AG09309 (cell line): ENCODE measurements at regions not wholly inside any gene's neighbourhood (a gene's known extent, or its start where the extent isn't known, plus 50 kb on each side); places are given as distances from the start of the nearest gene placed in this dataset.

ENCODE experiments used
- DNase-seq: peaks from one replicate; pipeline ENCODE4 v3.0.0-alpha.2; 2010; ENCODE audit warnings: low read depth
- H3K4me3 ChIP-seq: 2 replicates; pipeline ENCODE4 v1.5.1; 2011; ENCODE audit warnings: mild to moderate bottlenecking, low read depth, low read length, moderate library complexity; ENCODE audit not compliant: control insufficient read depth
- TF ChIP-seq, protein P1 (sequence below): IDR thresholded peaks from 2 replicates; pipeline ENCODE4 v1.5.1; 2011; ENCODE audit warnings: mild to moderate bottlenecking, low read depth, low read length, inconsistent platforms; ENCODE audit not compliant: insufficient read depth, control insufficient read depth; ENCODE audit errors: missing control alignments

DNA sequence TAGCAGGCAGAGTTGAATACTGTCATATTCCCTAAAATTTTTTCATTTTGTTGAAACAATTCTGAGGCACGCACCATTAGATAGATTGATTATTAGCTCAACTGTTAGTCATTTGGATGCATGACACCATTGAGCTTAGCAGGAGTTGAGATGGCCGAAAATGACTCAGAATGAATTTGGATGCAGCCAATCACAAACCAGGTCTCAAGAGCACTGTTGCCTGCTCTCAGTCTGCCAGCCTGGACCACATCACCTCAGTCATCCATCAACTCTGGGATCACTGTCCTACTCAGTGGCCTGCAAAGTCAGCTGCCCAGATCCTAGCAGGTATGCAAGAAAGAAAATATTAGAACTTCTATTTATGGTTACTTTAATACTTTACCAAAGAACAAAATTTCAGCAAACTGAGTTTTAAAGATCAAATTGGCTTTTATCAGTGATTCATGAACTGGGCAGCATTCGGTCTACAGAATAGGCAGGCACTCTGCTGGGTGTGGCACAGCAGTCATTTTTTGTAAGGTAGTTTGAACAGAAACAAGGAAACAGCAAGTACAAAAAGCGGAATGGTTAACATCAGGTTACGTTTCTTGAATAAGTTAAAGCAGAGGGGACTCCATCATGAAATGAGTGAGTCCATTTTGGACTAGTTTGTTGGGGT, 152.7 kb upstream of the ARHGAP28 start:
- DNase-seq: no peak
- TF ChIP-seq, protein P1, sequence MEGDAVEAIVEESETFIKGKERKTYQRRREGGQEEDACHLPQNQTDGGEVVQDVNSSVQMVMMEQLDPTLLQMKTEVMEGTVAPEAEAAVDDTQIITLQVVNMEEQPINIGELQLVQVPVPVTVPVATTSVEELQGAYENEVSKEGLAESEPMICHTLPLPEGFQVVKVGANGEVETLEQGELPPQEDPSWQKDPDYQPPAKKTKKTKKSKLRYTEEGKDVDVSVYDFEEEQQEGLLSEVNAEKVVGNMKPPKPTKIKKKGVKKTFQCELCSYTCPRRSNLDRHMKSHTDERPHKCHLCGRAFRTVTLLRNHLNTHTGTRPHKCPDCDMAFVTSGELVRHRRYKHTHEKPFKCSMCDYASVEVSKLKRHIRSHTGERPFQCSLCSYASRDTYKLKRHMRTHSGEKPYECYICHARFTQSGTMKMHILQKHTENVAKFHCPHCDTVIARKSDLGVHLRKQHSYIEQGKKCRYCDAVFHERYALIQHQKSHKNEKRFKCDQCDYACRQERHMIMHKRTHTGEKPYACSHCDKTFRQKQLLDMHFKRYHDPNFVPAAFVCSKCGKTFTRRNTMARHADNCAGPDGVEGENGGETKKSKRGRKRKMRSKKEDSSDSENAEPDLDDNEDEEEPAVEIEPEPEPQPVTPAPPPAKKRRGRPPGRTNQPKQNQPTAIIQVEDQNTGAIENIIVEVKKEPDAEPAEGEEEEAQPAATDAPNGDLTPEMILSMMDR: no peak
- no peak overlapping the region for H3K4me3 ChIP-seq

DNA sequence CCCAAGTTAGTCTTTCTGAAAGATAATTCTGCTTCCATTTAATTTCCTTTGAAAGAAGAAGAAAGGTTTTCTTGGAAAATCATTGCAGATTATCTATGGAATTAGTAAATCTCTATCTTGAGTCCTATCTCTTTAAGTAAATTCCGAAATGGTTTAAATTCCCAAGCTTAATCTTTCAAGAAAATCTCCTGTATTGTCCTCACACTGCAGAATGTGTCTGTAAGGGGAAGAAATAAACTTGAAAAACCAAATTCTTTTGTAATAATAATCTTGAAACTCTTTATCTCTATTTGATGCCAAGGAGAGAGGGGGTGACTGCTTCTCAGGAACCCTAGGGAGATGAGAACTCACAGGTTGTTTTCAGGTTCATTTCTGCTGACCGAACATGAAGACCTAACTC, 150.8 kb upstream of the ARHGAP28 start:
- H3K4me3 ChIP-seq: no peak overlapping the region
- TF ChIP-seq, protein P1: no peak
- DNase-seq: no peak

DNA sequence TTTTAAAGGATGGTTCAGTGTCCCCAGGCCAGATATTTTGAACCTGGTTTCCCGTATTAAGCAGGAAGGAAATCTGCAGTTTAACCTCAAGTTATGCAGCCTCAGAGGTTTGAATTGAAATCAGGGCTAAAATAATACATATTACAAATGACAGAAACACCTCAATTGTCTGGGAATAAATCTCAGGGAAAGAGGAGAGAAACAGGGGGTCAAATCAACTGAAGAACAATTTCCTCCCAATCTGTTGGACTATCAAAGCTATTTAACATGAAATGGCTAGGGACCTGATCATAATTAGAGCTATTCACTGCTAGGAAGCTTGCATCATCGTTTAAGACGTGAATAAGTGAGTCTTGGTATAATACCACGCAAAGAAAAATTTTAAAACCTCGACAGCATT, 150.0 kb upstream of the ARHGAP28 start:
- TF ChIP-seq, protein P1: no peak
- H3K4me3 ChIP-seq: no peak overlapping the region
- no peak for DNase-seq

DNA sequence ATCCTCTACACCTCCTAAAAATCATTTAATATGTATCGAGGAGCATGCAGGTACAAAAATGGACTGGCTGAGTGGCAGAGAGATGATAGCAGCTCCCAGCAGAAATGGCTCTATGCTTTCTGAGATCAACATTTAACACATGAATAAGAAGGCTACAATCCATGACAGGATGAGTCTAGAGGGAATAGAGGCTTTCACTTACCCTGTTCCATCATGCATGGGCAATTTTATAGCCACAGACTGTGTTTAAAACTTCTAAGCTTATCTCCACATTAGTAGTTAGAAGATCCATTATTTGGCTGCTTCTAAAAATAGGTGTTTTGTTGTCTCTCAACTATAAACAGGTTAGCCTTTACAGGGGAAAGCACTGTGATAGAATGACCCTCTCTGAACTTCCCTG, 149.1 kb upstream of the ARHGAP28 start:
- TF ChIP-seq, protein P1: no peak
- H3K4me3 ChIP-seq: no peak overlapping the region
- no peak for DNase-seq

DNA sequence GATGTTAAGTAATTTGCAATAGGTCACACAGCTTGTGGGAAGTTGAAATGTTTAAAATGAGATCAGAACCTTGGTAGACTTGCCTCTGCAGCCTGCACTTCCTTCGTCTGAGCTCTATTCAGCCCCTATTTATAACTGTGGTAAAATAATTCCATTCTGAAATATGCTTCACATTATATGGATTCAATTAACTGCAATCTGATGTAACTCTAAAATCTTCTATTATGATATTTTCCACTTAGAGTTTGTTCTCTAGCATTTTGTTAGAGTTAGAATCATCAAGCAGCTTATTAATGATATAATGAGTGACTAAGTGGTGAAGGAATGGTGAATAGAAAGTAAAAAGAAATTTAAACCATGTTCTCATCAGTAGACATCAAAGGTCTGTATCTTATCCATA, 139.6 kb upstream of the ARHGAP28 start:
- TF ChIP-seq, protein P1: no peak
- no peak for DNase-seq
- H3K4me3 ChIP-seq: no peak overlapping the region

DNA sequence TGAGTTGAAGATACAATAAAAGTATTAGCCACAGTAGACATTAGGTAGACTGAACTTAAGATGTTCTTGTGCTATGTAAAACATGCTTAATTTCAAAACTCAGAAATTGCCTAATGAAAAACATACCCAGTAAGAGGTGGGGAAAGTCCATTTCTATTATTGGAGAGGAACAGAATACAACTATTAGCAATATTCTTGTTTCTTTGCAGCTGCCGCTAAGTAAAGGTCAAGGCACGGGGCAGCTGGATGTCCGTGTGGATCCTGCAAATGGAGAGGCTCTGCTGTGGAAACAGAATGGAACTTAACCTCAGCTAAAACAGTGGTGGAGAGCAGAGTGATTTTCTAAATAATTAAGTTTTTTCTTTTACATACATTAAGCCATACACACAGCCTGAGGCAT, 139.2 kb upstream of the ARHGAP28 start:
- TF ChIP-seq, protein P1: no peak
- H3K4me3 ChIP-seq: no peak overlapping the region
- no peak for DNase-seq
